Upper lobe of left lung (tissue), 4 donors: ENCODE measurements at regions not wholly inside any gene's neighbourhood (a gene's known extent, or its start where the extent isn't known, plus 50 kb on each side); places are given as distances from the start of the nearest gene placed in this dataset.

ENCODE experiments used
- CTCF ChIP-seq, 6 experiments: fragments of 450-650 bp in 4 of 6; fragments of 200-600 bp in 2 of 6; sonication (generic) in 2 of 6; IDR thresholded peaks; one replicate each; pipeline ENCODE4 v1.5.1; 2016 to 2019; ENCODE audit warnings: antibody characterized with exemption in 6 of 6
- POLR2A ChIP-seq, 4 donors: fragments of 450-650 bp; IDR thresholded peaks; one replicate each; pipeline ENCODE4 v1.5.1; 2016 to 2017; ENCODE audit warnings: antibody characterized with exemption in 4 of 4, mild to moderate bottlenecking in 2 of 4
- POLR2AphosphoS5 ChIP-seq, 2 donors: sonication (generic); formaldehyde crosslinking; IDR thresholded peaks; one replicate each; pipeline ENCODE4 v1.5.1; 2017; ENCODE audit warnings: antibody characterized with exemption in 2 of 2

- TF ChIP-seq POLR2AphosphoS5 (IDR thresholded peaks at IDR 0.05) (no peak), CTCF (IDR thresholded peaks at IDR 0.05) (no peak), POLR2A (IDR thresholded peaks at IDR 0.05) (no peak)
Measured at GRCh38 chr2:21328177-21328576, 204.4 kb downstream of the TDRD15 start.
